Prostate gland (tissue), 2 donors: ENCODE measurements at regions not wholly inside any gene's neighbourhood (a gene's known extent, or its start where the extent isn't known, plus 50 kb on each side); places are given as distances from the start of the nearest gene placed in this dataset.

Experiments used
- DNase-seq: peaks from one replicate; pipeline ENCODE4 v3.0.0-alpha.2; 2019; ENCODE audit warnings: low spot score
- H3K27ac ChIP-seq, 2 donors: fragments of 200-600 bp; sonication (generic); 2 replicates each; pipeline ENCODE4 v1.5.1; 2017 to 2019
- H3K27me3 ChIP-seq: fragments of 200-600 bp; sonication (generic); replicated peaks from 2 replicates; pipeline ENCODE4 v1.5.1; 2019; ENCODE audit not compliant: insufficient read depth
- H3K36me3 ChIP-seq, 2 donors: fragments of 200-600 bp; sonication (generic); 1 replicate in 1 of 2; 2 replicates in 1 of 2; pipeline versions ENCODE4 v1.5.1 to v1.8.1; 2017 to 2019
- H3K4me1 ChIP-seq: fragments of 200-600 bp; sonication (generic); replicated peaks from 2 replicates; pipeline ENCODE4 v1.5.1; 2019
- H3K4me3 ChIP-seq, 2 donors: fragments of 200-600 bp; sonication (generic); 2 replicates each; pipeline ENCODE4 v1.5.1; 2017 to 2019
- H3K9me3 ChIP-seq: fragments of 200-600 bp; sonication (generic); 2 replicates; pipeline ENCODE4 v1.5.1; 2017
- CTCF ChIP-seq, 4 experiments: fragments of 200-600 bp in 2 of 4; fragments of 450-650 bp in 2 of 4; sonication (generic) in 2 of 4; IDR thresholded peaks; 1 replicate in 3 of 4; 2 replicates in 1 of 4; pipeline ENCODE4 v1.5.1; 2016 to 2019; ENCODE audit warnings: antibody characterized with exemption in 4 of 4, mild to moderate bottlenecking in 2 of 4, moderate library complexity in 2 of 4
- POLR2A ChIP-seq: fragments of 450-650 bp; IDR thresholded peaks from one replicate; pipeline ENCODE4 v1.6.1; 2016; ENCODE audit warnings: antibody characterized with exemption, mild to moderate bottlenecking
- POLR2AphosphoS5 ChIP-seq: sonication (generic); formaldehyde crosslinking; IDR thresholded peaks from one replicate; pipeline ENCODE4 v1.6.1; 2017; ENCODE audit warnings: antibody characterized with exemption
- WGBS: methylation state at CpG from one replicate; pipeline ENCODE4 v1.1.5; 2018; 5-methylcytosine and 5-hydroxymethylcytosine counted together
- intact Hi-C: fragments of 100-400 bp; cut with DNase I; formaldehyde crosslinking; loops from one replicate; pipeline ENCODE4 v1.14.2; 2022

GRCh38 chr6:131390322-131390721, 182.7 kb upstream of the ARG1 start:
- WGBS, result 88% methylated on average over 5 of the region's 5 CpGs
- no peaks in the 10 kb centered on the region for H3K36me3 ChIP-seq
- DNase-seq, result no peak
- no peak overlapping the region for H3K27ac ChIP-seq
- H3K27me3 ChIP-seq, result no peaks in the 10 kb centered on the region
- no peaks in the 10 kb centered on the region for H3K4me1 ChIP-seq
- intact Hi-C loops, result no loop called here
- no peaks in the 10 kb centered on the region for H3K9me3 ChIP-seq
- no peak overlapping the region for H3K4me3 ChIP-seq
- TF ChIP-seq POLR2AphosphoS5 (no peak), CTCF (IDR thresholded peaks at IDR 0.05) (no peak), POLR2A (no peak)

- Histone ChIP-seq H3K36me3 (no peaks in the 10 kb centered on the region), H3K4me1 (no peaks in the 10 kb centered on the region), H3K4me3 (no peak overlapping the region), H3K27ac (no peak overlapping the region), H3K9me3 (no peaks in the 10 kb centered on the region), H3K27me3 (no peaks in the 10 kb centered on the region)
- intact Hi-C loops, result no loop called here
- WGBS, result 85% methylated on average over 1 of the region's 1 CpG
- no peak for DNase-seq
- TF ChIP-seq POLR2AphosphoS5, result no peak
- TF ChIP-seq POLR2A, result no peak
- no peak for TF ChIP-seq CTCF (IDR thresholded peaks at IDR 0.05)
These were observed 181.9 kb upstream of the ARG1 start for GRCh38 chr6:131391116-131391515.

- no peaks in the 10 kb centered on the region for H3K4me1 ChIP-seq
- H3K4me3 ChIP-seq, result no peak overlapping the region
- DNase-seq, result no peak
- no peaks in the 10 kb centered on the region for H3K36me3 ChIP-seq
- no peaks in the 10 kb centered on the region for H3K9me3 ChIP-seq
- intact Hi-C loops, result no loop called here
- H3K27me3 ChIP-seq, result no peaks in the 10 kb centered on the region
- 88% methylated on average over 2 of the region's 2 CpGs for WGBS
- TF ChIP-seq POLR2A, result no peak
- no peak for TF ChIP-seq POLR2AphosphoS5
- no peak for TF ChIP-seq CTCF (IDR thresholded peaks at IDR 0.05)
- H3K27ac ChIP-seq, result no peak overlapping the region
These were observed 179.6 kb upstream of the ARG1 start for GRCh38 chr6:131393433-131393832.

GRCh38 chr6:131394768-131395432, 178.1 kb upstream of the ARG1 start:
- WGBS, result 85% methylated on average over 1 of the region's 1 CpG
- intact Hi-C loops, result no loop called here

More at GRCh38 chr6:131394768-131395432, 178.1 kb upstream of the ARG1 start:
- Histone ChIP-seq H3K4me3 (no peak overlapping the region), H3K36me3 (no peaks in the 10 kb centered on the region), H3K27ac (no peak overlapping the region), H3K27me3 (no peaks in the 10 kb centered on the region), H3K4me1 (no peaks in the 10 kb centered on the region), H3K9me3 (no peaks in the 10 kb centered on the region)
- no peak for DNase-seq
- TF ChIP-seq CTCF (IDR thresholded peaks at IDR 0.05), result no peak
- TF ChIP-seq POLR2A, result no peak
- TF ChIP-seq POLR2AphosphoS5, result no peak
